HL-60 (cell line): ENCODE measurements at regions not wholly inside any gene's neighbourhood (a gene's known extent, or its start where the extent isn't known, plus 50 kb on each side); places are given as distances from the start of the nearest gene placed in this dataset.

Experiments used
- DNase-seq, 2 experiments: peaks; one replicate each; pipeline ENCODE4 v3.0.0-alpha.2; 2010 to 2020; ENCODE audit warnings: low read depth in 1 of 2, low spot score in 1 of 2
- H3K27ac ChIP-seq: fragments of 250-450 bp; sonication (Bioruptor Pico); replicated peaks from 2 replicates; pipeline ENCODE4 v1.5.1; 2020; ENCODE audit warnings: mild to moderate bottlenecking, moderate library complexity
- H3K27me3 ChIP-seq: fragments of 250-450 bp; sonication (Bioruptor Pico); 2 replicates; pipeline ENCODE4 v1.5.1; 2021; ENCODE audit warnings: mild to moderate bottlenecking, moderate library complexity; ENCODE audit not compliant: insufficient read depth, poor library complexity, severe bottlenecking
- H3K4me3 ChIP-seq: replicated peaks from 2 replicates; pipeline ENCODE4 v1.5.1; 2011; ENCODE audit warnings: mild to moderate bottlenecking, control low read depth, low read length; ENCODE audit not compliant: insufficient read depth
- CTCF ChIP-seq: IDR thresholded peaks from one replicate; pipeline ENCODE4 v1.5.1; 2011; ENCODE audit warnings: low read length, control low read depth, inconsistent platforms; ENCODE audit not compliant: insufficient read depth
- GABPA ChIP-seq: IDR thresholded peaks from 2 replicates; pipeline ENCODE4 v1.6.1; 2012; ENCODE audit warnings: low read depth
- POLR2AphosphoS5 ChIP-seq: IDR thresholded peaks from 2 replicates; pipeline ENCODE4 v1.6.1; 2012; ENCODE audit warnings: low read depth
- REST ChIP-seq: IDR thresholded peaks from 2 replicates; pipeline ENCODE4 v1.6.1; 2012; ENCODE audit warnings: low read depth; ENCODE audit not compliant: insufficient replicate concordance
- SPI1 ChIP-seq: IDR thresholded peaks from 2 replicates; pipeline ENCODE4 v1.6.1; 2012; ENCODE audit warnings: low read depth, mild to moderate bottlenecking, borderline replicate concordance

GRCh38 chr14:54332490-54332889, 64.3 kb upstream of the CDKN3 start:
- H3K4me3 ChIP-seq: no peak overlapping the region
- no peak for DNase-seq
- H3K27me3 ChIP-seq: peaks cover 12% of the 10 kb centered on the region
- H3K27ac ChIP-seq: no peak overlapping the region
- TF ChIP-seq POLR2AphosphoS5: no peak
- no peak for TF ChIP-seq GABPA
- TF ChIP-seq CTCF: no peak
- no peak for TF ChIP-seq SPI1
- no peak for TF ChIP-seq REST

GRCh38 chr14:54333511-54333910, 63.3 kb upstream of the CDKN3 start:
- DNase-seq: no peak
- peaks cover 12% of the 10 kb centered on the region for H3K27me3 ChIP-seq
- no peak overlapping the region for H3K27ac ChIP-seq
- no peak for TF ChIP-seq CTCF
- TF ChIP-seq REST: no peak
- no peak for TF ChIP-seq SPI1
- TF ChIP-seq POLR2AphosphoS5: no peak
- no peak for TF ChIP-seq GABPA
- no peak overlapping the region for H3K4me3 ChIP-seq

- TF ChIP-seq REST: no peak
- TF ChIP-seq SPI1: no peak
- no peak for TF ChIP-seq CTCF
- TF ChIP-seq POLR2AphosphoS5: no peak
- TF ChIP-seq GABPA: no peak
- no peak overlapping the region for H3K4me3 ChIP-seq
- no peak for DNase-seq
- no peak overlapping the region for H3K27ac ChIP-seq
- H3K27me3 ChIP-seq: peaks cover 12% of the 10 kb centered on the region
These were observed 61.1 kb upstream of the CDKN3 start for GRCh38 chr14:54335569-54336155.
